Mesothelial cell of epicardium (in vitro differentiated cells): ENCODE measurements at regions not wholly inside any gene's neighbourhood (a gene's known extent, or its start where the extent isn't known, plus 50 kb on each side); places are given as distances from the start of the nearest gene placed in this dataset.
A peak's percentile ranks its signal among the peaks of the same experiment; 100 is the strongest.

ENCODE experiments used
- DNase-seq, 2 experiments: peaks; one replicate each; pipeline ENCODE4 v3.0.0; 2021; ENCODE audit warnings: low spot score in 2 of 2; ENCODE audit not compliant: unreplicated experiment in 2 of 2
- H3K27ac Mint-ChIP-seq: 2 replicates; pipeline ENCODE4 v1.8.0; 2021; ENCODE audit warnings: mixed read lengths
- H3K27me3 Mint-ChIP-seq: 2 replicates; pipeline ENCODE4 v1.8.0; 2021; ENCODE audit warnings: low read depth, mixed read lengths
- H3K36me3 Mint-ChIP-seq: 2 replicates; pipeline ENCODE4 v1.8.0; 2021; ENCODE audit warnings: mixed read lengths
- H3K4me1 Mint-ChIP-seq: 2 replicates; pipeline ENCODE4 v1.8.0; 2021; ENCODE audit warnings: mixed read lengths
- H3K4me3 Mint-ChIP-seq: 2 replicates; pipeline ENCODE4 v1.8.0; 2021; ENCODE audit warnings: mild to moderate bottlenecking, moderate library complexity, mixed read lengths
- H3K9me3 Mint-ChIP-seq: 2 replicates; pipeline ENCODE4 v1.8.0; 2021; ENCODE audit warnings: mixed read lengths
- TF ChIP-seq, protein P1 (sequence below): fragments of 200-600 bp; sonication (generic); IDR thresholded peaks from one replicate; pipeline ENCODE4 v1.5.0; 2021; ENCODE audit warnings: antibody characterized with exemption; ENCODE audit not compliant: unreplicated experiment

- TF ChIP-seq, protein P1, sequence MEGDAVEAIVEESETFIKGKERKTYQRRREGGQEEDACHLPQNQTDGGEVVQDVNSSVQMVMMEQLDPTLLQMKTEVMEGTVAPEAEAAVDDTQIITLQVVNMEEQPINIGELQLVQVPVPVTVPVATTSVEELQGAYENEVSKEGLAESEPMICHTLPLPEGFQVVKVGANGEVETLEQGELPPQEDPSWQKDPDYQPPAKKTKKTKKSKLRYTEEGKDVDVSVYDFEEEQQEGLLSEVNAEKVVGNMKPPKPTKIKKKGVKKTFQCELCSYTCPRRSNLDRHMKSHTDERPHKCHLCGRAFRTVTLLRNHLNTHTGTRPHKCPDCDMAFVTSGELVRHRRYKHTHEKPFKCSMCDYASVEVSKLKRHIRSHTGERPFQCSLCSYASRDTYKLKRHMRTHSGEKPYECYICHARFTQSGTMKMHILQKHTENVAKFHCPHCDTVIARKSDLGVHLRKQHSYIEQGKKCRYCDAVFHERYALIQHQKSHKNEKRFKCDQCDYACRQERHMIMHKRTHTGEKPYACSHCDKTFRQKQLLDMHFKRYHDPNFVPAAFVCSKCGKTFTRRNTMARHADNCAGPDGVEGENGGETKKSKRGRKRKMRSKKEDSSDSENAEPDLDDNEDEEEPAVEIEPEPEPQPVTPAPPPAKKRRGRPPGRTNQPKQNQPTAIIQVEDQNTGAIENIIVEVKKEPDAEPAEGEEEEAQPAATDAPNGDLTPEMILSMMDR, result peak; percentile 66
- H3K36me3 Mint-ChIP-seq, result no peaks in the 10 kb centered on the region
- no peaks in the 10 kb centered on the region for H3K27me3 Mint-ChIP-seq
- H3K27ac Mint-ChIP-seq, result no peak overlapping the region
- no peak overlapping the region for H3K4me3 Mint-ChIP-seq
- peaks cover 12% of the 10 kb centered on the region for H3K9me3 Mint-ChIP-seq
- H3K4me1 Mint-ChIP-seq, result no peaks in the 10 kb centered on the region
- DNase-seq, result peak in 1 of 2 experiments; percentile 66
Observed at GRCh38 chr11:71080239-71081097, 171.9 kb downstream of the SHANK2 start.

DNA sequence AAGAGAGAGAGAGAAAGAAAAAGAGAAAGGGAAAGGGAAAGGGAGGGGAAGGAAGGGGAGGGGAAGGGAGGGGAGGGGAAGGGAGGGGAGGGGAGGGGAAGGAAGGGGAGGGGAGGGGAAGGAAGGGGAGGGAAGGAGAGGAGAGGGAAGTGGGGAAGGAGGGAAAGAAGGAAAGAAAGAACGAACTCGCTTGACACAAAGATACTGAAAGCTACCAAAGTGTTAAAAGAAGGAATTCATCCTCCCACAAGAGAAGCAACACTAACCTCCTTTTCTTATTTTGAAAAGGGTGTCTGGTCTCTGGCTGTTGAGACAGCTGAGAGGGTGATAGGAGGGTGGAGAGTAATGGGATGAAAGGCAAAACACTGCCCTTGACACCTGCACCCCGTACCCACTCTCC is 172.6 kb downstream of the SHANK2 start:
- Mint-ChIP-seq H3K36me3 (no peaks in the 10 kb centered on the region), H3K9me3 (peaks cover 12% of the 10 kb centered on the region), H3K27me3 (no peaks in the 10 kb centered on the region), H3K4me1 (no peaks in the 10 kb centered on the region), H3K4me3 (no peak overlapping the region), H3K27ac (no peak overlapping the region)
- TF ChIP-seq, protein P1, result no peak
- DNase-seq, result no peak

GRCh38 chr11:71078482-71078881 is 173.9 kb downstream of the SHANK2 start:
- no peak for DNase-seq
- TF ChIP-seq, protein P1, result no peak
- no peaks in the 10 kb centered on the region for H3K4me1 Mint-ChIP-seq
- peaks cover 12% of the 10 kb centered on the region for H3K9me3 Mint-ChIP-seq
- H3K27ac Mint-ChIP-seq, result no peak overlapping the region
- no peaks in the 10 kb centered on the region for H3K27me3 Mint-ChIP-seq
- no peaks in the 10 kb centered on the region for H3K36me3 Mint-ChIP-seq
- H3K4me3 Mint-ChIP-seq, result no peak overlapping the region

- DNase-seq, result no peak
- H3K36me3 Mint-ChIP-seq, result no peaks in the 10 kb centered on the region
- H3K9me3 Mint-ChIP-seq, result peaks cover 12% of the 10 kb centered on the region
- H3K27me3 Mint-ChIP-seq, result no peaks in the 10 kb centered on the region
- no peak overlapping the region for H3K27ac Mint-ChIP-seq
- no peaks in the 10 kb centered on the region for H3K4me1 Mint-ChIP-seq
- TF ChIP-seq, protein P1, result no peak
- H3K4me3 Mint-ChIP-seq, result no peak overlapping the region
Observed at GRCh38 chr11:71076525-71077304, 175.7 kb downstream of the SHANK2 start.

DNA sequence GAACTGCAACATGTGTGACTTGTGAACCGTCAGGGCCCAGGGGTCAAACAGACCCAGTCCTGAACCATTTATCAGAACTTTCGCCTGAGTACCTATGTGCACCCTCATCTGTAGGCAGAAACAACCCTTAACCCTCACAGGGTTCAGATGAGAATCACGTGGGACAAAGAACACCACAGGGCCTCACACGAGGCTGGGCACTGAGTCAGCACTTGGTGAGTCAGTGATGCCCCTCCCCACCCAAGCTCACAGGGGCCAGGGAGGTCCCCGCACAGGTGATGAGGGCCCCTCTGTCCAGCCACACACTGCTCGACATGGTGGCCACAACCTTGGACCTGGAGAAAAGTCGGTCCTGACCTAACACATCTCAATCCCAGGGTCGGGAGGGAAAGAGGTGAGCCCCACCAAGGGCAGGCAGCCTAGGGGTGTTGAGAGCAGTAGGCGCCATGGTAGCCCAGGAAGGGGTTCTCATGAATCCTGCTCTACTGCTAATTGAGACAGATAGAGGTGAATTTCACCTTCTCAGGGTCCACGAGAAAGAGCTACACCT is 176.4 kb downstream of the SHANK2 start:
- Mint-ChIP-seq H3K27ac (no peak overlapping the region), H3K36me3 (no peaks in the 10 kb centered on the region), H3K4me3 (no peak overlapping the region), H3K9me3 (peaks cover 12% of the 10 kb centered on the region), H3K27me3 (no peaks in the 10 kb centered on the region), H3K4me1 (no peaks in the 10 kb centered on the region)
- TF ChIP-seq, protein P1, result no peak
- DNase-seq, result no peak
